PC-9 (cell line): ENCODE measurements at regions not wholly inside any gene's neighbourhood (a gene's known extent, or its start where the extent isn't known, plus 50 kb on each side); places are given as distances from the start of the nearest gene placed in this dataset.

Experiments
- BruUV-seq: library from RNA; stranded (reverse); fragments of 400-500 nt; replicated peaks from 2 replicates; lab custom pipeline; 2021; lab: Mats Ljungman, UMichigan
- CTCF ChIA-PET: fragments of 300-600 bp; sonication (Branson Sonifier 250); formaldehyde crosslinking; loops from one replicate; lab custom pipeline; 2022; ENCODE audit warnings: antibody characterized with exemption; lab: Charles Lee
- POLR2A ChIA-PET: fragments of 300-600 bp; sonication (Branson Sonifier 250); formaldehyde crosslinking; loops from one replicate; lab custom pipeline; 2022; ENCODE audit warnings: antibody characterized with exemption; ENCODE audit not compliant: unreplicated experiment; lab: Charles Lee
- DNase-seq, 2 experiments: peaks; one replicate each; pipeline versions ENCODE4 v3.0.0 to v3.0.0-alpha.2; 2015 to 2022; ENCODE audit warnings: mixed read lengths in 1 of 2
- H2AFZ ChIP-seq: fragments of 200-600 bp; sonication (generic); 2 replicates; pipeline ENCODE4 v1.8.1; 2017; ENCODE audit warnings: antibody characterized with exemption
- H3F3A ChIP-seq: fragments of 200-600 bp; sonication (generic); 2 replicates; pipeline ENCODE4 v1.8.1; 2017; ENCODE audit warnings: antibody characterized with exemption, mild to moderate bottlenecking, low read depth; ENCODE audit not compliant: insufficient read depth
- H3K27ac ChIP-seq: fragments of 200-600 bp; sonication (generic); 2 replicates; pipeline ENCODE4 v1.6.1; 2016; ENCODE audit warnings: mixed run types
- H3K27me3 ChIP-seq: fragments of 200-600 bp; sonication (generic); 2 replicates; pipeline ENCODE4 v1.6.1; 2016; ENCODE audit warnings: low read depth, mixed run types; ENCODE audit not compliant: insufficient read depth
- H3K36me3 ChIP-seq: fragments of 200-600 bp; sonication (generic); 2 replicates; pipeline ENCODE4 v1.6.1; 2016; ENCODE audit warnings: low read depth, mixed run types
- H3K4me1 ChIP-seq: fragments of 200-600 bp; sonication (generic); replicated peaks from 2 replicates; pipeline ENCODE4 v1.6.1; 2016; ENCODE audit warnings: mixed run types; ENCODE audit not compliant: insufficient read depth
- H3K4me2 ChIP-seq: fragments of 200-600 bp; sonication (generic); 2 replicates; pipeline ENCODE4 v1.6.1; 2017; ENCODE audit warnings: mixed run types
- H3K4me3 ChIP-seq: fragments of 200-600 bp; sonication (generic); 2 replicates; pipeline ENCODE4 v1.6.1; 2016; ENCODE audit warnings: mixed run types
- H3K79me2 ChIP-seq: fragments of 200-600 bp; sonication (generic); 2 replicates; pipeline ENCODE4 v1.6.1; 2017; ENCODE audit warnings: low read depth, mixed run types
- H3K9me2 ChIP-seq: fragments of 200-600 bp; sonication (generic); 2 replicates; pipeline ENCODE4 v1.8.1; 2017; ENCODE audit warnings: mild to moderate bottlenecking; ENCODE audit not compliant: insufficient read depth
- H3K9me3 ChIP-seq: fragments of 200-600 bp; sonication (generic); 2 replicates; pipeline ENCODE4 v1.8.1; 2016; ENCODE audit warnings: low read depth; ENCODE audit not compliant: insufficient read depth
- H4K20me1 ChIP-seq: fragments of 200-600 bp; sonication (generic); 2 replicates; pipeline ENCODE4 v1.8.1; 2017; ENCODE audit not compliant: insufficient read depth
- CTCF ChIP-seq: fragments of 200-600 bp; sonication (generic); conservative IDR thresholded peaks from 2 replicates; pipeline ENCODE4 v1.6.1; 2017; ENCODE audit warnings: mixed run types, antibody characterized with exemption, mild to moderate bottlenecking, moderate library complexity
- EZH2 ChIP-seq: fragments of 200-600 bp; sonication (generic); IDR thresholded peaks from 2 replicates; pipeline ENCODE4 v1.8.0; 2017; ENCODE audit warnings: antibody characterized with exemption, low read depth
- intact Hi-C: fragments of 100-400 bp; cut with micrococcal nuclease; formaldehyde crosslinking; loops from one replicate; pipeline ENCODE4 v1.10.0; 2022; ENCODE audit not compliant: unreplicated experiment

GRCh38 chr1:185419718-185420117 lies 102.7 kb upstream of the IVNS1ABP start:
- no peaks in the 10 kb centered on the region for H3F3A ChIP-seq
- no peaks in the 10 kb centered on the region for H4K20me1 ChIP-seq
- intact Hi-C loops = no loop called here
- H3K27me3 ChIP-seq = no peaks in the 10 kb centered on the region
- BruUV-seq = no TSS peak
- H2AFZ ChIP-seq = no peak overlapping the region
- no peaks in the 10 kb centered on the region for H3K9me3 ChIP-seq
- no peak for TF ChIP-seq CTCF
- no peak for TF ChIP-seq EZH2
- no peak overlapping the region for H3K27ac ChIP-seq
- no peaks in the 10 kb centered on the region for H3K4me1 ChIP-seq
- H3K4me2 ChIP-seq = no peak overlapping the region
- no peaks in the 10 kb centered on the region for H3K9me2 ChIP-seq
- H3K4me3 ChIP-seq = no peak overlapping the region
- POLR2A ChIA-PET = no interaction called here
- CTCF ChIA-PET = no interaction called here
- DNase-seq = no peak
- H3K36me3 ChIP-seq = no peaks in the 10 kb centered on the region
- no peaks in the 10 kb centered on the region for H3K79me2 ChIP-seq

GRCh38 chr1:185418472-185418871 lies 101.4 kb upstream of the IVNS1ABP start:
- BruUV-seq = no TSS peak
- TF ChIP-seq CTCF (no peak), EZH2 (no peak)
- CTCF ChIA-PET = no interaction called here

GRCh38 chr1:185412385-185413087 lies 95.5 kb upstream of the IVNS1ABP start:
- H3K9me2 ChIP-seq = no peaks in the 10 kb centered on the region
- DNase-seq = no peak
- no peaks in the 10 kb centered on the region for H3K9me3 ChIP-seq
- no peaks in the 10 kb centered on the region for H3K4me1 ChIP-seq
- ChIA-PET POLR2A (no interaction called here), CTCF (no interaction called here)
- no peak overlapping the region for H3K27ac ChIP-seq
- H3K36me3 ChIP-seq = no peaks in the 10 kb centered on the region
- TF ChIP-seq CTCF = no peak
- TF ChIP-seq EZH2 = no peak
- no TSS peak for BruUV-seq
- no peak overlapping the region for H2AFZ ChIP-seq
- H3K27me3 ChIP-seq = no peaks in the 10 kb centered on the region
- H3K79me2 ChIP-seq = no peaks in the 10 kb centered on the region
- H3K4me2 ChIP-seq = no peak overlapping the region
- no peak overlapping the region for H3K4me3 ChIP-seq
- intact Hi-C loops = no loop called here
- H3F3A ChIP-seq = no peaks in the 10 kb centered on the region
- H4K20me1 ChIP-seq = no peaks in the 10 kb centered on the region

More at GRCh38 chr1:185418472-185418871, 101.4 kb upstream of the IVNS1ABP start:
- no peaks in the 10 kb centered on the region for H3K27me3 ChIP-seq
- POLR2A ChIA-PET = no interaction called here
- no peak overlapping the region for H2AFZ ChIP-seq
- intact Hi-C loops = no loop called here
- no peaks in the 10 kb centered on the region for H4K20me1 ChIP-seq
- H3K79me2 ChIP-seq = no peaks in the 10 kb centered on the region
- no peak for DNase-seq
- H3K27ac ChIP-seq = no peak overlapping the region
- no peaks in the 10 kb centered on the region for H3K4me1 ChIP-seq
- no peaks in the 10 kb centered on the region for H3K36me3 ChIP-seq
- H3K4me2 ChIP-seq = no peak overlapping the region
- no peaks in the 10 kb centered on the region for H3K9me3 ChIP-seq
- no peak overlapping the region for H3K4me3 ChIP-seq
- H3K9me2 ChIP-seq = no peaks in the 10 kb centered on the region
- no peaks in the 10 kb centered on the region for H3F3A ChIP-seq
